GM06990 (cell line): ENCODE measurements at regions not wholly inside any gene's neighbourhood (a gene's known extent, or its start where the extent isn't known, plus 50 kb on each side); places are given as distances from the start of the nearest gene placed in this dataset.

ENCODE experiments used
- DNase-seq: peaks from one replicate; pipeline ENCODE4 v3.0.0-alpha.2; 2011; ENCODE audit not compliant: insufficient read length; ENCODE audit errors: extremely low read depth
- H3K27me3 ChIP-seq: replicated peaks from 2 replicates; pipeline ENCODE4 v1.6.0; 2011; ENCODE audit warnings: low read length; ENCODE audit not compliant: control insufficient read depth, insufficient read depth
- H3K36me3 ChIP-seq: 2 replicates; pipeline ENCODE4 v1.5.1; 2011; ENCODE audit warnings: low read length; ENCODE audit not compliant: control insufficient read depth, insufficient read depth
- H3K4me3 ChIP-seq: replicated peaks from 2 replicates; pipeline ENCODE4 v1.5.1; 2011; ENCODE audit warnings: low read depth, mild to moderate bottlenecking, control low read depth, low read length
- CTCF ChIP-seq: IDR thresholded peaks from 2 replicates; pipeline ENCODE4 v1.5.1; 2011; ENCODE audit warnings: low read length, control low read depth, mild to moderate bottlenecking, inconsistent platforms; ENCODE audit not compliant: insufficient read depth, poor library complexity, severe bottlenecking

- no peak for TF ChIP-seq CTCF
- Histone ChIP-seq H3K27me3 (no peaks in the 10 kb centered on the region), H3K36me3 (no peaks in the 10 kb centered on the region), H3K4me3 (no peak overlapping the region)
- DNase-seq, result no peak
Observed at GRCh38 chr13:52975969-52976368, 52.6 kb upstream of the OLFM4 start.

GRCh38 chr13:52975161-52975560, 53.5 kb upstream of the OLFM4 start:
- Histone ChIP-seq H3K36me3 (no peaks in the 10 kb centered on the region), H3K27me3 (no peaks in the 10 kb centered on the region), H3K4me3 (no peak overlapping the region)
- no peak for TF ChIP-seq CTCF
- no peak for DNase-seq

- no peaks in the 10 kb centered on the region for H3K36me3 ChIP-seq
- no peak for DNase-seq
- H3K4me3 ChIP-seq, result no peak overlapping the region
- no peaks in the 10 kb centered on the region for H3K27me3 ChIP-seq
- TF ChIP-seq CTCF, result no peak
Observed at GRCh38 chr13:52974711-52975110, 53.9 kb upstream of the OLFM4 start.

GRCh38 chr13:52969373-52969772, 59.2 kb upstream of the OLFM4 start:
- no peak for DNase-seq
- Histone ChIP-seq H3K4me3 (no peak overlapping the region), H3K27me3 (no peaks in the 10 kb centered on the region), H3K36me3 (no peaks in the 10 kb centered on the region)
- TF ChIP-seq CTCF, result no peak

GRCh38 chr13:52968074-52968700, 60.4 kb upstream of the OLFM4 start:
- peak; percentile 31 for DNase-seq
- Histone ChIP-seq H3K36me3 (no peaks in the 10 kb centered on the region), H3K4me3 (no peak overlapping the region), H3K27me3 (no peaks in the 10 kb centered on the region)
- TF ChIP-seq CTCF, result peak; percentile 89

GRCh38 chr13:52961987-52962386, 66.6 kb upstream of the OLFM4 start:
- Histone ChIP-seq H3K36me3 (no peaks in the 10 kb centered on the region), H3K27me3 (no peaks in the 10 kb centered on the region), H3K4me3 (no peak overlapping the region)
- TF ChIP-seq CTCF, result no peak
- no peak for DNase-seq
